ENCODE measurements at regions not wholly inside any gene's neighbourhood (a gene's known extent, or its start where the extent isn't known, plus 50 kb on each side); places are given as distances from the start of the nearest gene placed in this dataset.

DNA sequence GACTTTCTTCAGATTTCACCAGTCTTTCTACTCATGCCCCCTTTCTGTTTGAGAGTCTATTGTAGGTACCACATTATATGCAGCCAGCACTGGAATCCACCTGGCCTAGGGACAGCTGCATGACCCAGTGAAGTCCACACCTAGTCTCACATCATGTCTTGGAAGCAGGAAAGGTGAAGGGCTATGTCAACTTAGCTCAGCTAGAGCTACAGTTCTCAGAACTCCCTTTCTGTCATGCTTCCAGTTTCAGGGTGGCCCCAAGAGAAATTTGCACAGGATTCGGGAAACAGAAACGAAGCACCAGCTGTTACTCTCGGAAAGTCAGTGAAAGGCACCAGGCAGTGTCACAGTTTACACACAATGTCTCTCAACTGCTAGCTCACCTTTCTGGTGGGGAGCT is 51.6 kb upstream of the NLRP1 start:
- Histone ChIP-seq H4K20me1 (ENCODE audit: control insufficient read depth, insufficient read depth, insufficient read length) (no peaks in the 10 kb centered on the region), H4K8ac (replicated peaks; ENCODE audit: insufficient read length, low read depth, low read length) (no peak overlapping the region), H2BK120ac (ENCODE audit: low read depth, low read length, poor library complexity, severe bottlenecking) (no peak overlapping the region), H3K18ac (ENCODE audit: insufficient read length, low read depth, low read length) (no peak overlapping the region), H3K23ac (ENCODE audit: insufficient read length, low read depth, low read length) (no peak overlapping the region), H2AK5ac (ENCODE audit: insufficient read length, low read length) (no peak overlapping the region), H3K4me2 (ENCODE audit: insufficient read depth, insufficient read length, low read length) (no peak overlapping the region), H2BK5ac (ENCODE audit: insufficient read length, low read length) (no peak overlapping the region), H3K79me2 (ENCODE audit: insufficient read depth, low read length) (no peaks in the 10 kb centered on the region), H3T11ph (ENCODE audit: low read length) (no peak overlapping the region), H3K14ac (ENCODE audit: insufficient read depth, low read length) (no peak overlapping the region), H3K79me1 (ENCODE audit: insufficient read depth, low read depth, low read length, poor library complexity, severe bottlenecking) (no peaks in the 10 kb centered on the region), H4K5ac (ENCODE audit: insufficient read length, low read depth, low read length) (no peak overlapping the region), H2AFZ (ENCODE audit: low read length) (no peak overlapping the region), H3K9me3 (ENCODE audit: control insufficient read depth, low read depth, low read length) (no peaks in the 10 kb centered on the region), H3K4me1 (ENCODE audit: insufficient read depth, low read length) (no peaks in the 10 kb centered on the region), H2BK20ac (ENCODE audit: low read depth, low read length, poor library complexity, severe bottlenecking) (no peak overlapping the region), H3K27ac (ENCODE audit: insufficient read length, low read depth, low read length) (no peak overlapping the region), H3K23me2 (ENCODE audit: insufficient read length, low read depth, low read length, poor library complexity, severe bottlenecking) (no peaks in the 10 kb centered on the region), H3K9ac (ENCODE audit: extremely low read depth, insufficient read length, low read length) (no peak overlapping the region), H2BK12ac (ENCODE audit: insufficient read length, low read depth, low read length) (no peak overlapping the region), H3K4ac (ENCODE audit: low read depth, low read length) (no peak overlapping the region), H2BK15ac (ENCODE audit: low read depth, low read length) (no peak overlapping the region), H3K56ac (ENCODE audit: insufficient read length, low read depth, low read length) (no peak overlapping the region), H3K27me3 (ENCODE audit: insufficient read depth, low read length) (no peaks in the 10 kb centered on the region), H4K91ac (ENCODE audit: insufficient read length, low read depth, low read length) (no peak overlapping the region)
- H3K27me3 Mint-ChIP-seq (ENCODE audit: low read depth) = peaks cover 12% of the 10 kb centered on the region
- H3K27ac Mint-ChIP-seq = no peak overlapping the region
- H3K9me3 Mint-ChIP-seq = no peaks in the 10 kb centered on the region
- WGBS (ENCODE audit: extremely low coverage, insufficient read length, low lambda C conversion rate) = no CpG with 5 or more reads among the region's 3 CpGs
- H3K4me3 Mint-ChIP-seq = no peak overlapping the region
- no peak for DNase-seq
- TF ChIP-seq, protein P1, sequence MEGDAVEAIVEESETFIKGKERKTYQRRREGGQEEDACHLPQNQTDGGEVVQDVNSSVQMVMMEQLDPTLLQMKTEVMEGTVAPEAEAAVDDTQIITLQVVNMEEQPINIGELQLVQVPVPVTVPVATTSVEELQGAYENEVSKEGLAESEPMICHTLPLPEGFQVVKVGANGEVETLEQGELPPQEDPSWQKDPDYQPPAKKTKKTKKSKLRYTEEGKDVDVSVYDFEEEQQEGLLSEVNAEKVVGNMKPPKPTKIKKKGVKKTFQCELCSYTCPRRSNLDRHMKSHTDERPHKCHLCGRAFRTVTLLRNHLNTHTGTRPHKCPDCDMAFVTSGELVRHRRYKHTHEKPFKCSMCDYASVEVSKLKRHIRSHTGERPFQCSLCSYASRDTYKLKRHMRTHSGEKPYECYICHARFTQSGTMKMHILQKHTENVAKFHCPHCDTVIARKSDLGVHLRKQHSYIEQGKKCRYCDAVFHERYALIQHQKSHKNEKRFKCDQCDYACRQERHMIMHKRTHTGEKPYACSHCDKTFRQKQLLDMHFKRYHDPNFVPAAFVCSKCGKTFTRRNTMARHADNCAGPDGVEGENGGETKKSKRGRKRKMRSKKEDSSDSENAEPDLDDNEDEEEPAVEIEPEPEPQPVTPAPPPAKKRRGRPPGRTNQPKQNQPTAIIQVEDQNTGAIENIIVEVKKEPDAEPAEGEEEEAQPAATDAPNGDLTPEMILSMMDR (conservative IDR thresholded peaks at IDR 0.05) = no peak
- no peaks in the 10 kb centered on the region for H3K36me3 Mint-ChIP-seq (ENCODE audit: insufficient read depth in 1 of 3, low read depth in 3 of 3)
- 0 out of 4 replicates have a peak, but pooled peaks cover 0 to 2% of the 10 kb centered on the region in 2 experiments for H3K4me1 Mint-ChIP-seq
